HL-60 (cell line): ENCODE measurements at regions not wholly inside any gene's neighbourhood (a gene's known extent, or its start where the extent isn't known, plus 50 kb on each side); places are given as distances from the start of the nearest gene placed in this dataset.

ENCODE experiments used
- DNase-seq, 2 experiments: peaks; one replicate each; pipeline ENCODE4 v3.0.0-alpha.2; 2010 to 2020; ENCODE audit warnings: low read depth in 1 of 2, low spot score in 1 of 2
- H3K27ac ChIP-seq: fragments of 250-450 bp; sonication (Bioruptor Pico); replicated peaks from 2 replicates; pipeline ENCODE4 v1.5.1; 2020; ENCODE audit warnings: mild to moderate bottlenecking, moderate library complexity
- H3K27me3 ChIP-seq: fragments of 250-450 bp; sonication (Bioruptor Pico); 2 replicates; pipeline ENCODE4 v1.5.1; 2021; ENCODE audit warnings: mild to moderate bottlenecking, moderate library complexity; ENCODE audit not compliant: insufficient read depth, poor library complexity, severe bottlenecking
- H3K4me3 ChIP-seq: replicated peaks from 2 replicates; pipeline ENCODE4 v1.5.1; 2011; ENCODE audit warnings: mild to moderate bottlenecking, control low read depth, low read length; ENCODE audit not compliant: insufficient read depth
- CTCF ChIP-seq: IDR thresholded peaks from one replicate; pipeline ENCODE4 v1.5.1; 2011; ENCODE audit warnings: low read length, control low read depth, inconsistent platforms; ENCODE audit not compliant: insufficient read depth
- GABPA ChIP-seq: IDR thresholded peaks from 2 replicates; pipeline ENCODE4 v1.6.1; 2012; ENCODE audit warnings: low read depth
- POLR2AphosphoS5 ChIP-seq: IDR thresholded peaks from 2 replicates; pipeline ENCODE4 v1.6.1; 2012; ENCODE audit warnings: low read depth
- REST ChIP-seq: IDR thresholded peaks from 2 replicates; pipeline ENCODE4 v1.6.1; 2012; ENCODE audit warnings: low read depth; ENCODE audit not compliant: insufficient replicate concordance
- SPI1 ChIP-seq: IDR thresholded peaks from 2 replicates; pipeline ENCODE4 v1.6.1; 2012; ENCODE audit warnings: low read depth, mild to moderate bottlenecking, borderline replicate concordance

GRCh38 chr3:80663426-80663825 lies 895.6 kb upstream of the ROBO1 start:
- no peak for TF ChIP-seq POLR2AphosphoS5
- Histone ChIP-seq H3K27me3 (no peaks in the 10 kb centered on the region), H3K4me3 (no peak overlapping the region), H3K27ac (no peak overlapping the region)
- DNase-seq, result no peak

GRCh38 chr3:80655216-80655615 lies 887.4 kb upstream of the ROBO1 start:
- no peaks in the 10 kb centered on the region for H3K27me3 ChIP-seq
- no peak for DNase-seq
- TF ChIP-seq SPI1 (no peak), GABPA (no peak), CTCF (no peak), POLR2AphosphoS5 (no peak), REST (no peak)
- H3K27ac ChIP-seq, result no peak overlapping the region
- no peak overlapping the region for H3K4me3 ChIP-seq

GRCh38 chr3:80649170-80649569 lies 881.4 kb upstream of the ROBO1 start:
- no peak overlapping the region for H3K4me3 ChIP-seq
- TF ChIP-seq REST (no peak), SPI1 (no peak), CTCF (no peak), POLR2AphosphoS5 (no peak), GABPA (no peak)
- DNase-seq, result no peak

GRCh38 chr3:80643421-80643820 lies 875.6 kb upstream of the ROBO1 start:
- no peak overlapping the region for H3K4me3 ChIP-seq
- H3K27ac ChIP-seq, result no peak overlapping the region
- no peak for DNase-seq
- TF ChIP-seq CTCF, result no peak
- no peaks in the 10 kb centered on the region for H3K27me3 ChIP-seq

More at GRCh38 chr3:80649170-80649569, 881.4 kb upstream of the ROBO1 start:
- no peaks in the 10 kb centered on the region for H3K27me3 ChIP-seq
- H3K27ac ChIP-seq, result no peak overlapping the region
